ENCODE measurements at regions not wholly inside any gene's neighbourhood (a gene's known extent, or its start where the extent isn't known, plus 50 kb on each side); places are given as distances from the start of the nearest gene placed in this dataset.
A peak's percentile ranks its signal among the peaks of the same experiment; 100 is the strongest.

GRCh38 chr2:13652531-13653313 is 936.0 kb downstream of the TRIB2 start:
- Histone ChIP-seq H3K36me3 (ENCODE audit: control insufficient read depth, insufficient read depth, low read length) (no peaks in the 10 kb centered on the region), H3K27me3 (ENCODE audit: control insufficient read depth, insufficient read depth, low read length) (no peaks in the 10 kb centered on the region), H3K9me3 (ENCODE audit: control insufficient read depth, insufficient read depth, low read depth, low read length) (no peaks in the 10 kb centered on the region; the same call in 1 of the 2 replicates), H3K27ac (ENCODE audit: low read length) (no peak overlapping the region), H3K4me1 (ENCODE audit: control insufficient read depth, insufficient read depth, low read length) (no peaks in the 10 kb centered on the region), H3K4me3 (ENCODE audit: low read depth in 2 of 2, low read length in 2 of 2) (no peak overlapping the region)
- ChIA-PET POLR2A (no interaction called here), CTCF (no interaction called here)
- no peak for TF ChIP-seq POLR2AphosphoS5 (IDR thresholded peaks at IDR 0.05; ENCODE audit: low read depth, low read length)
- TF ChIP-seq TCF7L2 (IDR thresholded peaks at IDR 0.05; ENCODE audit: low read depth, low read length) = no peak
- TF ChIP-seq CTCF (IDR thresholded peaks at IDR 0.05) = no peak
- no peak for TF ChIP-seq SIN3A (IDR thresholded peaks at IDR 0.05; ENCODE audit: borderline replicate concordance, insufficient read depth, low read depth, low read length)
- no peak for TF ChIP-seq REST (IDR thresholded peaks at IDR 0.05; ENCODE audit: insufficient read depth in 1 of 2, low read depth in 2 of 2, low read length in 1 of 2)
- ATAC-seq = no peak
- intact Hi-C loops (cut with micrococcal nuclease; ENCODE audit: unreplicated experiment) = no loop called here
- peak; percentile 13 for DNase-seq (ENCODE audit: low read depth, low spot score)
- BruUV-seq (replicated peaks) = no TSS peak
- in situ Hi-C loops (cut with HindIII; ENCODE audit: low pct_unique_long_range_greater_than_20kb, low sequenced_read_pairs) = no loop called here

- Histone ChIP-seq H3K36me3 (ENCODE audit: control insufficient read depth, insufficient read depth, low read length) (no peaks in the 10 kb centered on the region), H3K9me3 (ENCODE audit: control insufficient read depth, insufficient read depth, low read depth, low read length) (no peaks in the 10 kb centered on the region; the same call in 1 of the 2 replicates), H3K4me1 (ENCODE audit: control insufficient read depth, insufficient read depth, low read length) (no peaks in the 10 kb centered on the region), H3K4me3 (ENCODE audit: low read depth in 2 of 2, low read length in 2 of 2) (no peak overlapping the region), H3K27ac (ENCODE audit: low read length) (no peak overlapping the region), H3K27me3 (ENCODE audit: control insufficient read depth, insufficient read depth, low read length) (no peaks in the 10 kb centered on the region)
- DNase-seq (ENCODE audit: low read depth, low spot score) (no peak), ATAC-seq (no peak)
- TF ChIP-seq SIN3A (IDR thresholded peaks at IDR 0.05; ENCODE audit: borderline replicate concordance, insufficient read depth, low read depth, low read length) (no peak), CTCF (IDR thresholded peaks at IDR 0.05) (no peak), POLR2AphosphoS5 (IDR thresholded peaks at IDR 0.05; ENCODE audit: low read depth, low read length) (no peak), TCF7L2 (IDR thresholded peaks at IDR 0.05; ENCODE audit: low read depth, low read length) (no peak), REST (IDR thresholded peaks at IDR 0.05; ENCODE audit: insufficient read depth in 1 of 2, low read depth in 2 of 2, low read length in 1 of 2) (no peak)
- ChIA-PET CTCF (no interaction called here), POLR2A (no interaction called here)
- intact Hi-C loops (cut with micrococcal nuclease; ENCODE audit: unreplicated experiment) (no loop called here), in situ Hi-C loops (cut with HindIII; ENCODE audit: low pct_unique_long_range_greater_than_20kb, low sequenced_read_pairs) (no loop called here)
- BruUV-seq (replicated peaks) = no TSS peak
Measured at GRCh38 chr2:13654416-13654815, 937.7 kb downstream of the TRIB2 start.

All from Panc1 (cell line).